ENCODE measurements at regions not wholly inside any gene's neighbourhood (a gene's known extent, or its start where the extent isn't known, plus 50 kb on each side); places are given as distances from the start of the nearest gene placed in this dataset.

GRCh38 chr14:97073622-97074021, 276.4 kb downstream of the VRK1 start:
- no peak for DNase-seq (ENCODE audit: low read depth, low spot score)
- Histone ChIP-seq H3K4me1 (ENCODE audit: control insufficient read depth, extremely low read depth, insufficient read depth, low read length) (no peaks in the 10 kb centered on the region), H4K20me1 (replicated peaks; ENCODE audit: control insufficient read depth, extremely low read depth, insufficient read depth, low read length) (no peaks in the 10 kb centered on the region), H2AFZ (ENCODE audit: low read depth, low read length) (no peak overlapping the region), H3K9me3 (replicated peaks; ENCODE audit: control insufficient read depth, insufficient read depth, low read length) (peaks cover 2% of the 10 kb centered on the region), H3K36me3 (ENCODE audit: control insufficient read depth in 2 of 2, extremely low read depth in 1 of 2, insufficient read depth in 2 of 2, low read length in 2 of 2) (no peaks in the 10 kb centered on the region), H3K79me2 (ENCODE audit: control insufficient read depth, insufficient read depth, low read length) (no peaks in the 10 kb centered on the region), H3K27ac (ENCODE audit: insufficient read depth, low read depth, low read length) (no peak overlapping the region), H3K9me1 (replicated peaks; ENCODE audit: control insufficient read depth, extremely low read depth, insufficient read depth, low read length) (no peaks in the 10 kb centered on the region), H3K9ac (replicated peaks; ENCODE audit: extremely low read depth, insufficient read depth, low read length) (no peak overlapping the region), H3K27me3 (ENCODE audit: control insufficient read depth in 2 of 2, insufficient read depth in 2 of 2, low read length in 2 of 2) (no peaks in the 10 kb centered on the region), H3K4me3 (replicated peaks in 1 of 3; ENCODE audit: insufficient read depth in 1 of 3, low read depth in 1 of 3, low read length in 3 of 3) (no peak overlapping the region), H3K4me2 (ENCODE audit: insufficient read depth, low read length) (no peak overlapping the region)
- TF ChIP-seq POLR2AphosphoS5 (IDR thresholded peaks at IDR 0.05; ENCODE audit: insufficient read depth, low read depth, low read length), result no peak
- no peak for TF ChIP-seq FOS (IDR thresholded peaks at IDR 0.05; ENCODE audit: borderline replicate concordance, insufficient read depth, low read length)
- no peak for TF ChIP-seq GATA2 (IDR thresholded peaks at IDR 0.05; ENCODE audit: insufficient read depth, insufficient read length, low read depth, low read length)
- TF ChIP-seq MAX (IDR thresholded peaks at IDR 0.05; ENCODE audit: insufficient read depth, insufficient read length), result no peak
- no peak for TF ChIP-seq EZH2 (IDR thresholded peaks at IDR 0.05; ENCODE audit: borderline replicate concordance, low read depth, low read length, severe bottlenecking)
- TF ChIP-seq JUN (IDR thresholded peaks at IDR 0.05; ENCODE audit: borderline replicate concordance, insufficient read depth, insufficient read length, low read depth), result no peak
- TF ChIP-seq CTCF (IDR thresholded peaks at IDR 0.05; ENCODE audit: extremely low read depth in 1 of 2, insufficient read depth in 1 of 2, low read depth in 1 of 2, low read length in 2 of 2), result no peak
- TF ChIP-seq POLR2A (IDR thresholded peaks at IDR 0.05; ENCODE audit: low read depth, low read length), result no peak
- dilution Hi-C loops (cut with MboI; ENCODE audit: extremely low pct_ligation_motif_present, low sequenced_read_pairs) (no loop called here), intact Hi-C loops (cut with micrococcal nuclease) (no loop called here)
- FAIRE-seq, result no peak
- POLR2A ChIA-PET, result no interaction called here
- BruUV-seq (replicated peaks), result no TSS peak
- CTCF ChIA-PET, result no interaction called here
